GM12878 (cell line): ENCODE measurements at regions not wholly inside any gene's neighbourhood (a gene's known extent, or its start where the extent isn't known, plus 50 kb on each side); places are given as distances from the start of the nearest gene placed in this dataset.

Source experiments
- ATAC-seq: fragments of 200-7000 bp; cut with Tn5 transposase; 3 replicates; pipeline ENCODE4 v1.9.1; 2020; ENCODE audit warnings: mild to moderate bottlenecking, moderate library complexity
- BruUV-seq: library from RNA; stranded (reverse); fragments of 400-500 nt; replicated peaks from 2 replicates; lab custom pipeline; 2021; lab: Mats Ljungman, UMichigan
- CTCF ChIA-PET: fragments of 300-600 bp; sonication (Branson Sonifier 250); formaldehyde crosslinking; extraction: SDS; loops from one replicate; lab custom pipeline; 2021; ENCODE audit warnings: inconsistent platforms; lab: Yijun Ruan, JAX
- POLR2A ChIA-PET: fragments of 350-600 bp; formaldehyde crosslinking; extraction: SDS; loops from one replicate; lab custom pipeline; 2021; ENCODE audit warnings: inconsistent platforms; lab: Charles Lee
- RAD21 ChIA-PET: fragments of 300-600 bp; sonication (Branson Sonifier 250); formaldehyde crosslinking; loops from one replicate; lab custom pipeline; 2023; ENCODE audit warnings: antibody characterized with exemption; ENCODE audit not compliant: unreplicated experiment; lab: Charles Lee
- SMC1A ChIA-PET: fragments of 300-600 bp; sonication (Branson Sonifier 250); formaldehyde crosslinking; loops from one replicate; lab custom pipeline; 2023; ENCODE audit not compliant: unreplicated experiment, uncharacterized antibody; lab: Charles Lee
- DNase-seq: peaks from one replicate; pipeline ENCODE4 v3.0.0-alpha.2; 2011; ENCODE audit warnings: low read depth, low spot score
- FAIRE-seq: peaks from 3 replicates; lab custom pipeline; 2011; peaks lifted over from hg19 to GRCh38; lab: Jason Lieb, UNC
- H2AFZ ChIP-seq: 2 replicates; pipeline ENCODE4 v1.6.0; 2011; ENCODE audit warnings: low read depth, low read length, control low read depth; ENCODE audit not compliant: control insufficient read depth
- H3K27ac ChIP-seq: 2 replicates; pipeline ENCODE4 v1.5.1; 2011; ENCODE audit warnings: control low read depth; ENCODE audit not compliant: control insufficient read depth, insufficient read depth
- H3K27me3 ChIP-seq, 2 experiments: replicated peaks in 1 of 2; 2 replicates each; pipeline versions ENCODE4 v1.6.0 to v1.6.1; 2011; ENCODE audit warnings: low read length in 1 of 2; ENCODE audit not compliant: control insufficient read depth in 2 of 2, insufficient read depth in 2 of 2
- H3K36me3 ChIP-seq, 2 experiments: 2 replicates each; pipeline ENCODE4 v1.5.1; 2011; ENCODE audit warnings: low read length in 1 of 2; ENCODE audit not compliant: control insufficient read depth in 2 of 2, insufficient read depth in 2 of 2
- H3K4me1 ChIP-seq: 2 replicates; pipeline ENCODE4 v1.6.1; 2011; ENCODE audit warnings: mild to moderate bottlenecking, low read length, moderate library complexity, mixed read lengths; ENCODE audit not compliant: control insufficient read depth, insufficient read depth
- H3K4me2 ChIP-seq: 2 replicates; pipeline ENCODE4 v1.6.0; 2011; ENCODE audit warnings: control low read depth; ENCODE audit not compliant: control insufficient read depth, insufficient read depth
- H3K4me3 ChIP-seq: fragments of 200-600 bp; sonication (generic); 2 replicates; pipeline ENCODE4 v1.5.1; 2016
- H3K79me2 ChIP-seq: 2 replicates; pipeline ENCODE4 v1.6.0; 2011; ENCODE audit warnings: low read length; ENCODE audit not compliant: control insufficient read depth, insufficient read depth
- H3K9ac ChIP-seq: 2 replicates; pipeline ENCODE4 v1.8.0; 2011; ENCODE audit warnings: low read length, control low read depth, mixed read lengths; ENCODE audit not compliant: control insufficient read depth, insufficient read depth
- H3K9me3 ChIP-seq: replicated peaks from 3 replicates; pipeline ENCODE4 v1.5.1; 2011; ENCODE audit warnings: mild to moderate bottlenecking, low read length; ENCODE audit not compliant: control insufficient read depth, insufficient read depth
- H4K20me1 ChIP-seq: 2 replicates; pipeline ENCODE4 v1.6.0; 2011; ENCODE audit not compliant: control insufficient read depth, insufficient read depth
- BHLHE40 ChIP-seq, 2 experiments: fragments of 450-650 bp in 1 of 2; IDR thresholded peaks; 2 replicates each; pipeline ENCODE4 v1.6.1; 2011 to 2017; ENCODE audit warnings: low read depth in 2 of 2, borderline replicate concordance in 1 of 2, improper control_type of control experiment in 1 of 2, low read length in 1 of 2, mild to moderate bottlenecking in 1 of 2
- CBFB ChIP-seq: IDR thresholded peaks from 2 replicates; pipeline ENCODE4 v1.6.1; 2016; ENCODE audit warnings: antibody characterized with exemption, low read depth
- CHD4 ChIP-seq: fragments of 200-600 bp; sonication (generic); IDR thresholded peaks from 2 replicates; pipeline ENCODE4 v1.6.1; 2016; ENCODE audit warnings: mild to moderate bottlenecking
- CREM ChIP-seq: IDR thresholded peaks from 2 replicates; pipeline ENCODE4 v1.6.1; 2014; ENCODE audit warnings: antibody characterized with exemption, low read depth
- HCFC1 ChIP-seq: fragments of 150-350 bp; IDR thresholded peaks from 2 replicates; pipeline ENCODE4 v1.6.1; 2014; ENCODE audit warnings: low read length
- JUNB ChIP-seq: IDR thresholded peaks from 2 replicates; pipeline ENCODE4 v1.6.1; 2016; ENCODE audit warnings: antibody characterized with exemption, mild to moderate bottlenecking
- KDM1A ChIP-seq: fragments of 200-600 bp; sonication (generic); IDR thresholded peaks from 2 replicates; pipeline ENCODE4 v1.6.1; 2016; ENCODE audit warnings: borderline replicate concordance
- MEF2B ChIP-seq: fragments of 450-650 bp; IDR thresholded peaks from 2 replicates; pipeline ENCODE4 v1.6.1; 2018; ENCODE audit warnings: mild to moderate bottlenecking, moderate library complexity; ENCODE audit not compliant: partially characterized antibody, poor library complexity, severe bottlenecking
- MTA3 ChIP-seq: IDR thresholded peaks from 2 replicates; pipeline ENCODE4 v1.6.1; 2012; ENCODE audit warnings: low read length, inconsistent platforms, borderline replicate concordance
- NFXL1 ChIP-seq: fragments of 450-650 bp; IDR thresholded peaks from 2 replicates; pipeline ENCODE4 v1.6.1; 2017; ENCODE audit warnings: antibody characterized with exemption, mild to moderate bottlenecking, borderline replicate concordance
- NFYA ChIP-seq: IDR thresholded peaks from 2 replicates; pipeline ENCODE4 v1.6.1; 2011; ENCODE audit warnings: low read depth, mild to moderate bottlenecking, low read length, improper control_type of control experiment, borderline replicate concordance
- PAX5 ChIP-seq: IDR thresholded peaks from 2 replicates; pipeline ENCODE4 v1.6.1; 2011; ENCODE audit warnings: low read depth, low read length, borderline replicate concordance
- PBX3 ChIP-seq: IDR thresholded peaks from 2 replicates; pipeline ENCODE4 v1.6.1; 2011; ENCODE audit warnings: mild to moderate bottlenecking, low read depth, low read length, moderate library complexity; ENCODE audit not compliant: insufficient replicate concordance
- POLR2A ChIP-seq: IDR thresholded peaks from 2 replicates; pipeline ENCODE4 v1.6.1; 2011; ENCODE audit warnings: low read depth, mild to moderate bottlenecking, low read length
- RCOR1 ChIP-seq: conservative IDR thresholded peaks from 2 replicates; pipeline ENCODE4 v1.6.1; 2012; ENCODE audit warnings: low read depth, low read length, improper control_type of control experiment
- SRF ChIP-seq, 2 experiments: IDR thresholded peaks; 2 replicates each; pipeline ENCODE4 v1.6.1; 2011; ENCODE audit warnings: low read depth in 2 of 2, low read length in 2 of 2, mild to moderate bottlenecking in 1 of 2, moderate library complexity in 1 of 2
- ZBED1 ChIP-seq: IDR thresholded peaks from 2 replicates; pipeline ENCODE4 v1.6.1; 2016; ENCODE audit warnings: borderline replicate concordance
- WGBS: methylation state at CpG from one replicate; pipeline ENCODE4 v1.1.6; 2016; ENCODE audit warnings: low lambda C conversion rate; ENCODE audit not compliant: insufficient replicate concordance, insufficient coverage; ENCODE audit errors: missing lambda C conversion rate; 5-methylcytosine and 5-hydroxymethylcytosine counted together
- in situ Hi-C: fragments of 300-500 bp; cut with MboI; formaldehyde crosslinking; loops from 9 replicates; pipeline ENCODE4 v1.14.3; 2018; ENCODE audit warnings: mixed read lengths
- intact Hi-C: fragments of 100-400 bp; cut with micrococcal nuclease; formaldehyde crosslinking; loops from one replicate; pipeline ENCODE4 v1.14.2; 2022; ENCODE audit not compliant: unreplicated experiment
- TF ChIP-seq, protein P1 (sequence below): fragments of 450-650 bp; formaldehyde crosslinking; IDR thresholded peaks from 2 replicates; pipeline ENCODE4 v1.4.0; 2020; ENCODE audit warnings: mild to moderate bottlenecking, moderate library complexity
- TF ChIP-seq, protein P2 (sequence below): fragments of 450-650 bp; conservative IDR thresholded peaks from 2 replicates; pipeline ENCODE4 v1.6.1; 2017; ENCODE audit warnings: mild to moderate bottlenecking, moderate library complexity

- 20% methylated on average over 10 of the region's 10 CpGs for WGBS
- CTCF ChIA-PET: no interaction called here
- no peaks in the 10 kb centered on the region for H4K20me1 ChIP-seq
Measured at GRCh38 chr4:24057915-24058559, 168.2 kb upstream of the PPARGC1A start.

More at GRCh38 chr4:24057915-24058559, 168.2 kb upstream of the PPARGC1A start:
- Histone ChIP-seq H3K9me3 (no peaks in the 10 kb centered on the region), H3K4me3 (no peak overlapping the region), H3K79me2 (no peaks in the 10 kb centered on the region), H3K36me3 (no peaks in the 10 kb centered on the region), H3K4me2 (no peak overlapping the region), H3K27me3 (no peaks in the 10 kb centered on the region), H3K27ac (no peak overlapping the region), H2AFZ (no peak overlapping the region), H3K4me1 (no peaks in the 10 kb centered on the region), H3K9ac (no peak overlapping the region)
- FAIRE-seq: no peak
- in situ Hi-C loops: no loop called here
- DNase-seq: no peak
- no TSS peak for BruUV-seq
- no peak for TF ChIP-seq BHLHE40 (IDR thresholded peaks at IDR 0.05; ENCODE audit: borderline replicate concordance in 1 of 2, low read depth in 2 of 2, low read length in 1 of 2)
- TF ChIP-seq, protein P1, sequence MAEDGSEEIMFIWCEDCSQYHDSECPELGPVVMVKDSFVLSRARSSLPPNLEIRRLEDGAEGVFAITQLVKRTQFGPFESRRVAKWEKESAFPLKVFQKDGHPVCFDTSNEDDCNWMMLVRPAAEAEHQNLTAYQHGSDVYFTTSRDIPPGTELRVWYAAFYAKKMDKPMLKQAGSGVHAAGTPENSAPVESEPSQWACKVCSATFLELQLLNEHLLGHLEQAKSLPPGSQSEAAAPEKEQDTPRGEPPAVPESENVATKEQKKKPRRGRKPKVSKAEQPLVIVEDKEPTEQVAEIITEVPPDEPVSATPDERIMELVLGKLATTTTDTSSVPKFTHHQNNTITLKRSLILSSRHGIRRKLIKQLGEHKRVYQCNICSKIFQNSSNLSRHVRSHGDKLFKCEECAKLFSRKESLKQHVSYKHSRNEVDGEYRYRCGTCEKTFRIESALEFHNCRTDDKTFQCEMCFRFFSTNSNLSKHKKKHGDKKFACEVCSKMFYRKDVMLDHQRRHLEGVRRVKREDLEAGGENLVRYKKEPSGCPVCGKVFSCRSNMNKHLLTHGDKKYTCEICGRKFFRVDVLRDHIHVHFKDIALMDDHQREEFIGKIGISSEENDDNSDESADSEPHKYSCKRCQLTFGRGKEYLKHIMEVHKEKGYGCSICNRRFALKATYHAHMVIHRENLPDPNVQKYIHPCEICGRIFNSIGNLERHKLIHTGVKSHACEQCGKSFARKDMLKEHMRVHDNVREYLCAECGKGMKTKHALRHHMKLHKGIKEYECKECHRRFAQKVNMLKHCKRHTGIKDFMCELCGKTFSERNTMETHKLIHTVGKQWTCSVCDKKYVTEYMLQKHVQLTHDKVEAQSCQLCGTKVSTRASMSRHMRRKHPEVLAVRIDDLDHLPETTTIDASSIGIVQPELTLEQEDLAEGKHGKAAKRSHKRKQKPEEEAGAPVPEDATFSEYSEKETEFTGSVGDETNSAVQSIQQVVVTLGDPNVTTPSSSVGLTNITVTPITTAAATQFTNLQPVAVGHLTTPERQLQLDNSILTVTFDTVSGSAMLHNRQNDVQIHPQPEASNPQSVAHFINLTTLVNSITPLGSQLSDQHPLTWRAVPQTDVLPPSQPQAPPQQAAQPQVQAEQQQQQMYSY (CRISPR knock-in tag): no peak
- no peak for TF ChIP-seq PBX3
- TF ChIP-seq RCOR1: no peak
- TF ChIP-seq POLR2A: no peak
- TF ChIP-seq CHD4: no peak
- TF ChIP-seq PAX5: no peak
- no peak for TF ChIP-seq CBFB
- no peak for TF ChIP-seq NFYA
- TF ChIP-seq CREM: no peak
- TF ChIP-seq SRF (IDR thresholded peaks at IDR 0.05; ENCODE audit: low read depth in 2 of 2, low read length in 2 of 2): no peak
- no peak for TF ChIP-seq ZBED1
- TF ChIP-seq MTA3: no peak
- TF ChIP-seq KDM1A: no peak
- no peak for TF ChIP-seq MEF2B
- no peak for TF ChIP-seq NFXL1
- TF ChIP-seq, protein P2, sequence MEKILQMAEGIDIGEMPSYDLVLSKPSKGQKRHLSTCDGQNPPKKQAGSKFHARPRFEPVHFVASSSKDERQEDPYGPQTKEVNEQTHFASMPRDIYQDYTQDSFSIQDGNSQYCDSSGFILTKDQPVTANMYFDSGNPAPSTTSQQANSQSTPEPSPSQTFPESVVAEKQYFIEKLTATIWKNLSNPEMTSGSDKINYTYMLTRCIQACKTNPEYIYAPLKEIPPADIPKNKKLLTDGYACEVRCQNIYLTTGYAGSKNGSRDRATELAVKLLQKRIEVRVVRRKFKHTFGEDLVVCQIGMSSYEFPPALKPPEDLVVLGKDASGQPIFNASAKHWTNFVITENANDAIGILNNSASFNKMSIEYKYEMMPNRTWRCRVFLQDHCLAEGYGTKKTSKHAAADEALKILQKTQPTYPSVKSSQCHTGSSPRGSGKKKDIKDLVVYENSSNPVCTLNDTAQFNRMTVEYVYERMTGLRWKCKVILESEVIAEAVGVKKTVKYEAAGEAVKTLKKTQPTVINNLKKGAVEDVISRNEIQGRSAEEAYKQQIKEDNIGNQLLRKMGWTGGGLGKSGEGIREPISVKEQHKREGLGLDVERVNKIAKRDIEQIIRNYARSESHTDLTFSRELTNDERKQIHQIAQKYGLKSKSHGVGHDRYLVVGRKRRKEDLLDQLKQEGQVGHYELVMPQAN: no peak
- TF ChIP-seq JUNB: no peak
- TF ChIP-seq HCFC1: no peak
- SMC1A ChIA-PET: no interaction called here
- intact Hi-C loops: no loop called here
- ATAC-seq: no peak
- POLR2A ChIA-PET: no interaction called here
- RAD21 ChIA-PET: no interaction called here
